A673 (cell line): ENCODE measurements at regions not wholly inside any gene's neighbourhood (a gene's known extent, or its start where the extent isn't known, plus 50 kb on each side); places are given as distances from the start of the nearest gene placed in this dataset.
"Not testable (repeated sequence)": the region's sequence is repeated elsewhere in the genome, so short reads cannot be mapped to it uniquely, and the experiment has no call there.

Experiments
- EZH2 ChIP-seq: fragments of 200-600 bp; sonication (generic); IDR thresholded peaks from 2 replicates; pipeline ENCODE4 v1.6.1; 2017; ENCODE audit warnings: borderline replicate concordance, low read depth, mild to moderate bottlenecking, mixed read lengths, antibody characterized with exemption, low read length; ENCODE audit not compliant: poor library complexity, severe bottlenecking
- TF ChIP-seq, protein P1 (sequence below): fragments of 300-800, 200-600 bp; sonication (generic); conservative IDR thresholded peaks from 2 replicates; pipeline ENCODE4 v1.5.1; 2017; ENCODE audit warnings: low read depth, mild to moderate bottlenecking, antibody characterized with exemption, low read length, moderate library complexity, mixed read lengths

DNA sequence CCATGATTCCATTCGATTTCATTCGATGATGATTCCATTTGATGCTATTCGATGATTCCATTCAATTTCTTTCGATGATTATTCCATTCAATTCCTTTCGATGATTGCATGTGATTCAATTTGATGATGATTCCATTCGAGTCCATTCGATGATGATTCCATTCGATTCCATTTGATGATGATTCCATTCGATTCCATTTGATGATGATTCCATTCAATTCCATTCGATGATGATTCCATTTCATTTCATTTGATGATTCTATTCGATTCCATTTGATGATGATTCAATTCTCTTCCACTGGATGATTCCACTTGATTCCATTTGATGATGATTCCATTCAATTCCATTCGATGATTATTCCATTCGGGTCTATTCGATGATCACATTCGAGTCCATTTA is 1094.1 kb downstream of the RPIA start:
- TF ChIP-seq, protein P1, sequence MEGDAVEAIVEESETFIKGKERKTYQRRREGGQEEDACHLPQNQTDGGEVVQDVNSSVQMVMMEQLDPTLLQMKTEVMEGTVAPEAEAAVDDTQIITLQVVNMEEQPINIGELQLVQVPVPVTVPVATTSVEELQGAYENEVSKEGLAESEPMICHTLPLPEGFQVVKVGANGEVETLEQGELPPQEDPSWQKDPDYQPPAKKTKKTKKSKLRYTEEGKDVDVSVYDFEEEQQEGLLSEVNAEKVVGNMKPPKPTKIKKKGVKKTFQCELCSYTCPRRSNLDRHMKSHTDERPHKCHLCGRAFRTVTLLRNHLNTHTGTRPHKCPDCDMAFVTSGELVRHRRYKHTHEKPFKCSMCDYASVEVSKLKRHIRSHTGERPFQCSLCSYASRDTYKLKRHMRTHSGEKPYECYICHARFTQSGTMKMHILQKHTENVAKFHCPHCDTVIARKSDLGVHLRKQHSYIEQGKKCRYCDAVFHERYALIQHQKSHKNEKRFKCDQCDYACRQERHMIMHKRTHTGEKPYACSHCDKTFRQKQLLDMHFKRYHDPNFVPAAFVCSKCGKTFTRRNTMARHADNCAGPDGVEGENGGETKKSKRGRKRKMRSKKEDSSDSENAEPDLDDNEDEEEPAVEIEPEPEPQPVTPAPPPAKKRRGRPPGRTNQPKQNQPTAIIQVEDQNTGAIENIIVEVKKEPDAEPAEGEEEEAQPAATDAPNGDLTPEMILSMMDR: not testable (repeated sequence)
- not testable (repeated sequence) for TF ChIP-seq EZH2
